ENCODE measurements at regions not wholly inside any gene's neighbourhood (a gene's known extent, or its start where the extent isn't known, plus 50 kb on each side); places are given as distances from the start of the nearest gene placed in this dataset.

- DNase-seq (ENCODE audit: low read depth in 2 of 2) = no peak
- no peak overlapping the region for H3K4me3 ChIP-seq (replicated peaks in 1 of 2; ENCODE audit: low read depth in 2 of 2, low read length in 2 of 2)
- no peak for TF ChIP-seq CTCF (IDR thresholded peaks at IDR 0.05; ENCODE audit: low read depth, low read length)
Measured at GRCh38 chr6:33933101-33933500, 129.3 kb upstream of the MLN start.

- DNase-seq (ENCODE audit: low read depth in 2 of 2) = no peak
- TF ChIP-seq CTCF (IDR thresholded peaks at IDR 0.05; ENCODE audit: low read depth, low read length) = no peak
- no peak overlapping the region for H3K4me3 ChIP-seq (replicated peaks in 1 of 2; ENCODE audit: low read depth in 2 of 2, low read length in 2 of 2)
Measured at GRCh38 chr6:33931799-33932198, 128.0 kb upstream of the MLN start.

GRCh38 chr6:33929575-33930288, 125.9 kb upstream of the MLN start:
- no peak for TF ChIP-seq CTCF (IDR thresholded peaks at IDR 0.05; ENCODE audit: low read depth, low read length)
- no peak overlapping the region for H3K4me3 ChIP-seq (replicated peaks in 1 of 2; ENCODE audit: low read depth in 2 of 2, low read length in 2 of 2)
- peak in 1 of 2 donors; percentile 9 for DNase-seq (ENCODE audit: low read depth in 2 of 2)

GRCh38 chr6:33927616-33928015, 123.8 kb upstream of the MLN start:
- TF ChIP-seq CTCF (IDR thresholded peaks at IDR 0.05; ENCODE audit: low read depth, low read length) = no peak
- DNase-seq (ENCODE audit: low read depth in 2 of 2) = peak in 1 of 2 donors; percentile 73

GRCh38 chr6:33927112-33927511, 123.3 kb upstream of the MLN start:
- no peak for TF ChIP-seq CTCF (IDR thresholded peaks at IDR 0.05; ENCODE audit: low read depth, low read length)
- no peak overlapping the region for H3K4me3 ChIP-seq (replicated peaks in 1 of 2; ENCODE audit: low read depth in 2 of 2, low read length in 2 of 2)
- no peak for DNase-seq (ENCODE audit: low read depth in 2 of 2)

More at GRCh38 chr6:33927616-33928015, 123.8 kb upstream of the MLN start:
- no peak overlapping the region for H3K4me3 ChIP-seq (replicated peaks in 1 of 2; ENCODE audit: low read depth in 2 of 2, low read length in 2 of 2)

- peak in 1 of 2 donors; percentile 18 for DNase-seq (ENCODE audit: low read depth in 2 of 2)
- H3K4me3 ChIP-seq (replicated peaks in 1 of 2; ENCODE audit: low read depth in 2 of 2, low read length in 2 of 2) = no peak overlapping the region
- TF ChIP-seq CTCF (IDR thresholded peaks at IDR 0.05; ENCODE audit: low read depth, low read length) = no peak
Measured at GRCh38 chr6:33926451-33926850, 122.6 kb upstream of the MLN start.

GRCh38 chr6:33925936-33926335, 122.1 kb upstream of the MLN start:
- no peak for TF ChIP-seq CTCF (IDR thresholded peaks at IDR 0.05; ENCODE audit: low read depth, low read length)
- no peak overlapping the region for H3K4me3 ChIP-seq (replicated peaks in 1 of 2; ENCODE audit: low read depth in 2 of 2, low read length in 2 of 2)

More at GRCh38 chr6:33925936-33926335, 122.1 kb upstream of the MLN start:
- DNase-seq (ENCODE audit: low read depth in 2 of 2) = no peak

All from cardiac fibroblast (primary cell).